Keratinocyte (primary cell): ENCODE measurements at regions not wholly inside any gene's neighbourhood (a gene's known extent, or its start where the extent isn't known, plus 50 kb on each side); places are given as distances from the start of the nearest gene placed in this dataset.

Experiments used
- DNase-seq: peaks from one replicate; pipeline ENCODE4 v3.0.0-alpha.2; 2011; ENCODE audit warnings: low read depth, missing footprints, low spot score
- FAIRE-seq: peaks from 2 replicates; lab custom pipeline; 2011; peaks lifted over from hg19 to GRCh38; lab: Jason Lieb, UNC
- H2AFZ ChIP-seq: 2 replicates; pipeline ENCODE4 v1.6.0; 2012; ENCODE audit warnings: low read length, control low read depth, inconsistent platforms; ENCODE audit not compliant: control insufficient read depth
- H3K27ac ChIP-seq: 2 replicates; pipeline ENCODE4 v1.5.1; 2011; ENCODE audit warnings: low read length; ENCODE audit not compliant: control insufficient read depth, insufficient read depth
- H3K27me3 ChIP-seq: 3 replicates; pipeline ENCODE4 v1.6.0; 2011; ENCODE audit warnings: low read length; ENCODE audit not compliant: control insufficient read depth, insufficient read depth; ENCODE audit errors: extremely low read depth
- H3K36me3 ChIP-seq, 2 experiments: 2 replicates in 1 of 2; 3 replicates in 1 of 2; pipeline ENCODE4 v1.5.1; 2011; ENCODE audit warnings: low read length in 2 of 2, mild to moderate bottlenecking in 1 of 2; ENCODE audit not compliant: control insufficient read depth in 2 of 2, insufficient read depth in 2 of 2; ENCODE audit errors: extremely low read depth in 1 of 2
- H3K4me1 ChIP-seq: 3 replicates; pipeline ENCODE4 v1.5.1; 2011; ENCODE audit warnings: low read length; ENCODE audit not compliant: control insufficient read depth, insufficient read depth; ENCODE audit errors: extremely low read depth
- H3K4me2 ChIP-seq: 3 replicates; pipeline ENCODE4 v1.6.0; 2011; ENCODE audit warnings: low read depth, low read length; ENCODE audit not compliant: control insufficient read depth, insufficient read depth; ENCODE audit errors: extremely low read depth
- H3K4me3 ChIP-seq, 3 experiments: fragments of 200-600 bp in 1 of 3; sonication (generic) in 1 of 3; 2 replicates in 2 of 3; 3 replicates in 1 of 3; pipeline ENCODE4 v1.5.1; 2011 to 2016; ENCODE audit warnings: low read length in 3 of 3, mild to moderate bottlenecking in 3 of 3, control low read depth in 2 of 3, inconsistent platforms in 1 of 3, low read depth in 1 of 3, mixed read lengths in 1 of 3, mixed run types in 1 of 3, moderate library complexity in 1 of 3; ENCODE audit not compliant: control insufficient read depth in 2 of 3, insufficient read depth in 2 of 3; ENCODE audit errors: extremely low read depth in 1 of 3
- H3K79me2 ChIP-seq: 2 replicates; pipeline ENCODE4 v1.6.0; 2012; ENCODE audit warnings: low read length; ENCODE audit not compliant: control insufficient read depth, insufficient read depth
- H3K9ac ChIP-seq: 3 replicates; pipeline ENCODE4 v1.6.0; 2011; ENCODE audit warnings: low read length; ENCODE audit not compliant: control insufficient read depth, insufficient read depth; ENCODE audit errors: extremely low read depth
- H3K9me1 ChIP-seq: 3 replicates; pipeline ENCODE4 v1.6.0; 2011; ENCODE audit warnings: low read length; ENCODE audit not compliant: control insufficient read depth, insufficient read depth; ENCODE audit errors: extremely low read depth
- H3K9me3 ChIP-seq: 2 replicates; pipeline ENCODE4 v1.5.1; 2012; ENCODE audit warnings: low read depth, low read length; ENCODE audit not compliant: control insufficient read depth
- H4K20me1 ChIP-seq: 3 replicates; pipeline ENCODE4 v1.6.0; 2011; ENCODE audit warnings: low read length; ENCODE audit not compliant: control insufficient read depth, insufficient read depth; ENCODE audit errors: extremely low read depth
- EZH2 ChIP-seq: IDR thresholded peaks from one replicate; pipeline ENCODE4 v1.6.1; 2012; ENCODE audit warnings: inconsistent platforms, mild to moderate bottlenecking, low read length, moderate library complexity
- dilution Hi-C: fragments of 300-500 bp; cut with MboI; formaldehyde crosslinking; loops from one replicate; pipeline ENCODE4 v1.7.0; 2020; ENCODE audit warnings: low sequenced_read_pairs; ENCODE audit not compliant: extremely low pct_ligation_motif_present
- TF ChIP-seq, protein P1 (sequence below), 3 experiments: IDR thresholded peaks in 1 of 3; conservative IDR thresholded peaks in 1 of 3; optimal IDR thresholded peaks in 1 of 3; 2 replicates in 2 of 3; 3 replicates in 1 of 3; pipeline versions ENCODE3 to v1.5.1; 2011; ENCODE audit warnings: low read length in 3 of 3, mild to moderate bottlenecking in 3 of 3, moderate library complexity in 2 of 3, control low read depth in 1 of 3, inconsistent platforms in 1 of 3; ENCODE audit not compliant: insufficient read depth in 2 of 3; ENCODE audit errors: extremely low read depth in 1 of 3

GRCh38 chr1:81071072-81071858, 729.5 kb upstream of the ADGRL2 start:
- Histone ChIP-seq H3K27me3 (no peaks in the 10 kb centered on the region), H3K9me1 (no peaks in the 10 kb centered on the region), H3K9me3 (no peaks in the 10 kb centered on the region), H3K9ac (no peak overlapping the region), H3K79me2 (no peaks in the 10 kb centered on the region), H3K36me3 (no peaks in the 10 kb centered on the region), H3K4me2 (no peak overlapping the region), H3K4me1 (no peaks in the 10 kb centered on the region), H3K4me3 (no peak overlapping the region), H2AFZ (no peak overlapping the region), H4K20me1 (no peaks in the 10 kb centered on the region), H3K27ac (no peak overlapping the region)
- DNase-seq (no peak), FAIRE-seq (no peak)
- dilution Hi-C loops, result no loop called here
- TF ChIP-seq, protein P1, sequence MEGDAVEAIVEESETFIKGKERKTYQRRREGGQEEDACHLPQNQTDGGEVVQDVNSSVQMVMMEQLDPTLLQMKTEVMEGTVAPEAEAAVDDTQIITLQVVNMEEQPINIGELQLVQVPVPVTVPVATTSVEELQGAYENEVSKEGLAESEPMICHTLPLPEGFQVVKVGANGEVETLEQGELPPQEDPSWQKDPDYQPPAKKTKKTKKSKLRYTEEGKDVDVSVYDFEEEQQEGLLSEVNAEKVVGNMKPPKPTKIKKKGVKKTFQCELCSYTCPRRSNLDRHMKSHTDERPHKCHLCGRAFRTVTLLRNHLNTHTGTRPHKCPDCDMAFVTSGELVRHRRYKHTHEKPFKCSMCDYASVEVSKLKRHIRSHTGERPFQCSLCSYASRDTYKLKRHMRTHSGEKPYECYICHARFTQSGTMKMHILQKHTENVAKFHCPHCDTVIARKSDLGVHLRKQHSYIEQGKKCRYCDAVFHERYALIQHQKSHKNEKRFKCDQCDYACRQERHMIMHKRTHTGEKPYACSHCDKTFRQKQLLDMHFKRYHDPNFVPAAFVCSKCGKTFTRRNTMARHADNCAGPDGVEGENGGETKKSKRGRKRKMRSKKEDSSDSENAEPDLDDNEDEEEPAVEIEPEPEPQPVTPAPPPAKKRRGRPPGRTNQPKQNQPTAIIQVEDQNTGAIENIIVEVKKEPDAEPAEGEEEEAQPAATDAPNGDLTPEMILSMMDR (optimal IDR thresholded peaks at IDR 0.05 in 1 of 3, IDR thresholded peaks at IDR 0.05 in 1 of 3, conservative IDR thresholded peaks at IDR 0.05 in 1 of 3; ENCODE audit: extremely low read depth in 1 of 3, insufficient read depth in 2 of 3, low read length in 3 of 3), result no peak
- no peak for TF ChIP-seq EZH2

DNA sequence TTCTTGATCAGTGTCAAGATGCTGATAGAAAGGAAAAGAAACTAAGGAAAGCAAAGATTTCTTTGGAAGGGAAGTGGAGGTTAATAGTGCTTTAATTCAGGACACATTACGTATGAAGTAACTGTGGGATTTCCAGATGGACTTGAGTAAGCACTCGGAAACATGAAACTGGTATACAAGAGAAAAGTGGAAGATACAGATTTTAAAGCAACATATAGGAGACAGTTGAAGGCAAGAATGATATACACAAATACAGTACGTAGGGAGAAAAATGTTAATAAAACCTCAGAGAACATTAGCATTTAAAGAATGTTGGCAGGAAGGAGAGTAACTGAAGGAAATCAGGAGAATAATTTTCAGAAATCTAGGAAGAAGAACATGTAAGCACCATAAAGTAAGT, 730.9 kb upstream of the ADGRL2 start:
- Histone ChIP-seq H3K4me1 (no peaks in the 10 kb centered on the region), H4K20me1 (no peaks in the 10 kb centered on the region), H3K9me3 (no peaks in the 10 kb centered on the region), H3K9me1 (no peaks in the 10 kb centered on the region), H3K4me3 (no peak overlapping the region), H3K36me3 (no peaks in the 10 kb centered on the region), H3K4me2 (no peak overlapping the region), H2AFZ (no peak overlapping the region), H3K79me2 (no peaks in the 10 kb centered on the region), H3K9ac (no peak overlapping the region), H3K27ac (no peak overlapping the region), H3K27me3 (no peaks in the 10 kb centered on the region)
- no peak for DNase-seq
- TF ChIP-seq, protein P1 (optimal IDR thresholded peaks at IDR 0.05 in 1 of 3, IDR thresholded peaks at IDR 0.05 in 1 of 3, conservative IDR thresholded peaks at IDR 0.05 in 1 of 3; ENCODE audit: extremely low read depth in 1 of 3, insufficient read depth in 2 of 3, low read length in 3 of 3), result no peak
- TF ChIP-seq EZH2, result no peak
- dilution Hi-C loops, result no loop called here
- FAIRE-seq, result no peak
